GM19463 (cell line): ENCODE measurements at regions not wholly inside any gene's neighbourhood (a gene's known extent, or its start where the extent isn't known, plus 50 kb on each side); places are given as distances from the start of the nearest gene placed in this dataset.

Experiments
- ATAC-seq: cut with Tn5 transposase; IDR thresholded peaks from one replicate; pipeline ENCODE4 v1.9.1; 2021; ENCODE audit warnings: mild to moderate bottlenecking, moderate library complexity; ENCODE audit not compliant: unreplicated experiment

- no peak for ATAC-seq
Observed at GRCh38 chr6:140124498-140124897, 750.0 kb upstream of the CITED2 start.

- no peak for ATAC-seq
Observed at GRCh38 chr6:140108167-140108566, 733.7 kb upstream of the CITED2 start.

DNA sequence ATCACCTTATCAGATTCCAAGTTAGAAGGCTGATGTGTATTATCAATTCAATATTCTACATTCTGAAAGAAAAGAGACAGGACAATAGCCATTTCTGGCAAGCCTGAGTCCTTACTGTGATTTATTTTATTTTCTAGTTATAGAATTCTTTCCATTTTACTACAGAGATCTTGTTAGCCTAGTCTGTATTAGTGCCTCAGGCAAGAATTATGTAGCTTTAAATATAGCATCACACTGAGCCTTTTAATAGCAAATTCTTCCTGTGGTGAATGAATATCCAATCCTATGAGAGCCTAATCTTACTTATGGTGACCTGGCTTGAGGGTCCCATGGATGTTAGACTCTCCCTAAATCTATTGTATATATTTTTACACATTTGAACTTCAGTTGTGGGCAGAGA, 732.8 kb upstream of the CITED2 start:
- ATAC-seq, result no peak

- no peak for ATAC-seq
Observed at GRCh38 chr6:140105857-140106256, 731.4 kb upstream of the CITED2 start.

GRCh38 chr6:140105241-140105640, 730.8 kb upstream of the CITED2 start:
- no peak for ATAC-seq

DNA sequence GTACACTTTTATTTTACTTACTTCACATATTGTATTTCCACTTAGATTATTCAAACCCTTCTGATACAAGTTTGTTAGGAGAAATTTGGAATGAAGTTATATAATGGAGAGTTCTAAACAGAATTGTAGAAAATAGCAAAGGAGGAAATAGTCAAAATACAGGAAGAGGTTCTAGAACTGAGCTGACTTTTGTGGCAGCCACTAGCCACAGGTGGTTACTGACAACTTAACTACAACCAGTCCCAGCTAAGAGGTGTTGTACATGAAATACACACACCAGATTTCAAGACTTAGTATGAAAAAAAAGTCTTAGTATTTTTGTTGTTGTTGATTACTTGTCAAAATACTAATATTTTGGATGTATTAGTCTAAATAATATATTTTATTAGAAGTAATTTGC, 727.4 kb upstream of the CITED2 start:
- ATAC-seq, result no peak

- no peak for ATAC-seq
Observed at GRCh38 chr6:140101367-140101766, 726.9 kb upstream of the CITED2 start.

DNA sequence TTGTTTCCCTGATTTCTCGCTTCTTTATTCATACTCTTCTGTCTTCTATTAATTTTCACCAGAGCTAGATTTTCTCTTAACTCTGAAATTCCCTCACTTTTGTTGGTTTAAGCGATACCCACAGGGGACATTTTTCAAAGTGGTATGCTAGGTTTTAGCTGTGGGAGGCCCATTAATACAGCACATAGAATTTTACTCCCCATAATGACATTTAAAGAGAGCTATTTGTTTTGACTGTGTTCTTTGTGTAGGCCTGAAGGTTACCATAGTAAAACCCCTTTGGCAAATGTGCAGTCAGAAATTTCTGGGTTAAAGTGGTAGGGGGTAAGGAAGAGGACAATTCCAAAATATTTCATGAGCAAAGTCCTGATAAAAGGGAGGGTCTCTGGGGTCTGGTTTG, 721.1 kb upstream of the CITED2 start:
- ATAC-seq, result no peak

GRCh38 chr6:140091895-140092294, 717.4 kb upstream of the CITED2 start:
- ATAC-seq, result no peak

DNA sequence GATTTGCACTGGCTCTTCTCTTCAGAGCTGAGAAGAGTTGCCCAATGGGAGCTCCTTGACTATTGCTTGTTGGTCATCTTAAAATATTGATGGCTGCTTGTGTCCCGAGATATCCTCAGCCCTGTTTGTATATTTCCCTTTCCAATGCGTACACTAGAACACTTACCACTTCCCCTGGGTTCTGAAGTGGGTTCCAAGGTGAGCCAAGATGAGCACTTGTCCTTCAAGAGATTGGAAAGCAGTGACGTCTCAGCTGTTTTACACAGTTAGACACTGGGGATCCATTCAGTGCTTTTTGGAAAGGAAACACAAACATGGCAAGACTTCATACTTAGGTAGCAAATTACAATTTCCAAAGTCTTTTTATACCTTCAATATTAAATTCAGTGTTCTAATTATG, 716.4 kb upstream of the CITED2 start:
- no peak for ATAC-seq

- ATAC-seq, result no peak
Observed at GRCh38 chr6:140083375-140083774, 708.9 kb upstream of the CITED2 start.

GRCh38 chr6:140082867-140083297, 708.4 kb upstream of the CITED2 start:
- ATAC-seq, result no peak

DNA sequence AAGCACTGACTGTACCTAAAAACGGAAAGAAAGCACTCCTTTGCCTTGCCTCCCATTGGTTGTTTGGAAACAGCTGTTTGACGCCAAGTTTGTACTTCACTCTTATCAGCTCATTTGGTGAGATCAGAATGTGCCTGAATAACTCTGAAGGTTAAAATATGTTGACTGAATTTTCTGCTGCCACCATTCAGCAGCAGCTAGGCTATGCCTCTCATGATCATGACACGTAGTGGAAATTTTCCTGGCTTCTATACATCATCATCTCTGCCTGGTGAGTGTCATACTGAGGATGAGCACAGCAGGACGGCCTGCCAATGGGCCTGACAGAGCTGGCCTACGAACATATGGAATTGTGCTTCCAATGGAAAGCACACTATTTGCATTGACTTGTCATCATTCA, 704.9 kb upstream of the CITED2 start:
- no peak for ATAC-seq

GRCh38 chr6:140078561-140079125, 704.2 kb upstream of the CITED2 start:
- ATAC-seq, result no peak

DNA sequence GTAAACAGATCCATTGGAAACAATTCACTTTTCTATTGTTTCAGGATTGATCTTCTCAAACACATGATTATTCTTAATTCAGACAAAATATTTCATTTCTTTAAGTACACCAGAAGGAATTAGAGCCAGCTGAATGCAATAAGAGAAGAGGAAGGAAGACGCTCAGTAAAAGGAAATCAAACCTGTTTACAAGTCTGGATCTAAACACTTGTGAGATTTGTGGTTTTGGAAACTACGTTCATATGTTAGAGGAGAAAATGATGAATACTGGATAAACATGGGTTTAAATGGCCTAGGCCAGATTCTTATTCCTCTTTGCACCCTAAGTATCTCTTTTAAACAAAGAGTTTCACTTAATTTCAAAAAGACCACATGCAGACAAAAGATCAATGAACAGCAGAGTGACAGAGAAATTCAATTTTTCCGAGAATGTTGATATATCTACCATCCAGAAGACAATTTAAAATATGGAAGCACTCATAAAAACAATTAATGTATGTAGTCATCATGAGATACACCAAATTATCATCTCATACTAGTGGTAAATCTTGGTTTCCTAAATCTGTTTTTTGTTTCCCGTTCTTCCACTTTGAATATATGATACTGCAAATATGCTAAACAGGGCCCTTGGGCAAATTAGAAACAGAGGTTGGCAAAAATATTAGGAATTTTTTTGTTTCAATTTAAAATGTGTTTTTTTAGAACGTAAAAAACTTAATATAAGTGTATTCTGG, 703.5 kb upstream of the CITED2 start:
- no peak for ATAC-seq

DNA sequence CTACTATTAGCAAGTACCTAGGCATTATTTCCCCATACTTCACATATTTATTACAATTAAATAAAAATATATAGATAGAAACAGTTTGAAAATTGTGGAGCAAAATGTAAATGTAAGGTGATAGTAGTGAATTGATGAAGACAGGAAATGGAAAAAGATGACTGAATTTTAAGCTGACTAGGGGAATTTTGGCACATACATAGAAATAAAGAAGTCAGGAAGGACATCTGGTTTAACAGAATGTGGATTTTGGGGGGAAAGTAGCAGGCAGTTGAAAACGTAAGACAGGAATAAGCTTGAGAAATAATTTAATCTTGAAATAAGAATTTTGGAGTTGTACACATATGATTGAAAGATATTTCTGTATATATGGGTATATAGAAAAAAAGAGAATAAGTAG, 701.7 kb upstream of the CITED2 start:
- ATAC-seq, result no peak

GRCh38 chr6:140073456-140073855, 699.0 kb upstream of the CITED2 start:
- no peak for ATAC-seq

GRCh38 chr6:140071601-140072062, 697.2 kb upstream of the CITED2 start:
- ATAC-seq, result peak; percentile 42

- ATAC-seq, result no peak
Observed at GRCh38 chr6:140070846-140071473, 696.5 kb upstream of the CITED2 start.

DNA sequence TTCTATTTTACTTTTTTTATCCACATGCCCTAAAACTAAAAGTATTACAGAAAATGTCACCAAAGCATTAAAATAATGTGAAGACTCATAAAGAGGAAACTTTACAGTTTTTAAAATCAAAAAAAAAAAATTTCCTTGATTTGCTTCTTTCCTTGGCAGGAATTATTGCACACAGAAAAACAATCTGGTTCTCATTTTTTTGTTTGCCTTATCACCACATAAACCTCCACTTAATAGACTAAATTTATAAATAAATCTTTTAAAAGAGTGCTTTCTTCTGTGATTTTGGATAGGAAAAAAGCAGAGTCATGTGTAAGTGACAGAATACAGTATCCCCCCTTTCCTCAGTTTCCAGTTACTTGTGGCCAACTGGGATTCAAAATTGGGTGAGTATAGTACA, 695.1 kb upstream of the CITED2 start:
- no peak for ATAC-seq

GRCh38 chr6:140068801-140069200, 694.4 kb upstream of the CITED2 start:
- ATAC-seq, result no peak

GRCh38 chr6:140064366-140064765, 689.9 kb upstream of the CITED2 start:
- ATAC-seq, result no peak
